PC-3 (cell line): ENCODE measurements at regions not wholly inside any gene's neighbourhood (a gene's known extent, or its start where the extent isn't known, plus 50 kb on each side); places are given as distances from the start of the nearest gene placed in this dataset.

Experiments
- CTCF ChIP-seq: fragments of 300-600 bp; sonication (generic); conservative IDR thresholded peaks from 2 replicates; pipeline ENCODE4 v1.5.1; 2017; ENCODE audit warnings: antibody characterized with exemption, low read depth, mild to moderate bottlenecking, low read length
- EZH2 ChIP-seq: fragments of 300-600 bp; sonication (generic); IDR thresholded peaks from one replicate; pipeline ENCODE4 v1.6.1; 2017; ENCODE audit warnings: antibody characterized with exemption, mild to moderate bottlenecking, low read length; ENCODE audit not compliant: unreplicated experiment
- EZH2phosphoT487 ChIP-seq: fragments of 300-600 bp; sonication (generic); IDR thresholded peaks from 2 replicates; pipeline ENCODE4 v1.6.1; 2018; ENCODE audit warnings: mild to moderate bottlenecking, antibody characterized with exemption, low read length, borderline replicate concordance

- TF ChIP-seq EZH2 = no peak
- no peak for TF ChIP-seq CTCF
- TF ChIP-seq EZH2phosphoT487 = no peak
These were observed 757.4 kb downstream of the RNF144A start for GRCh38 chr2:7674606-7675005.
